ENCODE measurements at regions not wholly inside any gene's neighbourhood (a gene's known extent, or its start where the extent isn't known, plus 50 kb on each side); places are given as distances from the start of the nearest gene placed in this dataset.

GRCh38 chr12:18895946-18896345 lies 158.0 kb downstream of the CAPZA3 start:
- no peak for TF ChIP-seq CTCF (IDR thresholded peaks at IDR 0.05; ENCODE audit: insufficient read depth, low read length)
- no peak for TF ChIP-seq REST (IDR thresholded peaks at IDR 0.05; ENCODE audit: insufficient replicate concordance, low read depth)
- no peak for TF ChIP-seq POLR2AphosphoS5 (IDR thresholded peaks at IDR 0.05; ENCODE audit: low read depth)
- no peak for TF ChIP-seq GABPA (IDR thresholded peaks at IDR 0.05; ENCODE audit: low read depth)
- TF ChIP-seq SPI1 (IDR thresholded peaks at IDR 0.05; ENCODE audit: borderline replicate concordance, low read depth), result no peak

All from HL-60 (cell line).